ENCODE measurements at regions not wholly inside any gene's neighbourhood (a gene's known extent, or its start where the extent isn't known, plus 50 kb on each side); places are given as distances from the start of the nearest gene placed in this dataset.

- Mint-ChIP-seq H3K36me3 (ENCODE audit: low read depth, unreplicated experiment) (no peaks in the 10 kb centered on the region), H3K4me3 (ENCODE audit: unreplicated experiment) (no peak overlapping the region)
- DNase-seq (ENCODE audit: low spot score): no peak
Measured at GRCh38 chr1:234906654-234907053, 222.0 kb downstream of the TOMM20 start.

GRCh38 chr1:234902774-234903547, 225.7 kb downstream of the TOMM20 start:
- no peak overlapping the region for H3K4me3 Mint-ChIP-seq (ENCODE audit: unreplicated experiment)
- TF ChIP-seq CTCF (IDR thresholded peaks at IDR 0.05; ENCODE audit: unreplicated experiment): no peak

More at GRCh38 chr1:234906654-234907053, 222.0 kb downstream of the TOMM20 start:
- no peak overlapping the region for H3K27ac Mint-ChIP-seq (ENCODE audit: unreplicated experiment)
- H3K27me3 Mint-ChIP-seq (ENCODE audit: unreplicated experiment): peaks cover 7% of the 10 kb centered on the region
- H3K4me1 Mint-ChIP-seq (ENCODE audit: unreplicated experiment): peaks cover 30% of the 10 kb centered on the region
- TF ChIP-seq CTCF (IDR thresholded peaks at IDR 0.05; ENCODE audit: unreplicated experiment): no peak
- no peaks in the 10 kb centered on the region for H3K9me3 Mint-ChIP-seq (ENCODE audit: unreplicated experiment)

GRCh38 chr1:234901491-234902049, 227.1 kb downstream of the TOMM20 start:
- H3K27ac Mint-ChIP-seq (ENCODE audit: unreplicated experiment): peak overlapping the region; percentile 85
- peaks cover 10% of the 10 kb centered on the region for H3K27me3 Mint-ChIP-seq (ENCODE audit: unreplicated experiment)
- DNase-seq (ENCODE audit: low spot score): no peak
- no peaks in the 10 kb centered on the region for H3K9me3 Mint-ChIP-seq (ENCODE audit: unreplicated experiment)
- H3K4me1 Mint-ChIP-seq (ENCODE audit: unreplicated experiment): peaks cover 16% of the 10 kb centered on the region
- no peaks in the 10 kb centered on the region for H3K36me3 Mint-ChIP-seq (ENCODE audit: low read depth, unreplicated experiment)
- no peak for TF ChIP-seq CTCF (IDR thresholded peaks at IDR 0.05; ENCODE audit: unreplicated experiment)
- no peak overlapping the region for H3K4me3 Mint-ChIP-seq (ENCODE audit: unreplicated experiment)

More at GRCh38 chr1:234902774-234903547, 225.7 kb downstream of the TOMM20 start:
- no peak overlapping the region for H3K27ac Mint-ChIP-seq (ENCODE audit: unreplicated experiment)
- H3K36me3 Mint-ChIP-seq (ENCODE audit: low read depth, unreplicated experiment): no peaks in the 10 kb centered on the region
- H3K9me3 Mint-ChIP-seq (ENCODE audit: unreplicated experiment): no peaks in the 10 kb centered on the region
- H3K27me3 Mint-ChIP-seq (ENCODE audit: unreplicated experiment): peaks cover 13% of the 10 kb centered on the region
- peaks cover 20% of the 10 kb centered on the region for H3K4me1 Mint-ChIP-seq (ENCODE audit: unreplicated experiment)
- no peak for DNase-seq (ENCODE audit: low spot score)

- Mint-ChIP-seq H3K27ac (ENCODE audit: unreplicated experiment) (peak overlapping the region; percentile 28), H3K27me3 (ENCODE audit: unreplicated experiment) (peaks cover 8% of the 10 kb centered on the region), H3K36me3 (ENCODE audit: low read depth, unreplicated experiment) (no peaks in the 10 kb centered on the region), H3K4me3 (ENCODE audit: unreplicated experiment) (no peak overlapping the region), H3K4me1 (ENCODE audit: unreplicated experiment) (peaks cover 14% of the 10 kb centered on the region), H3K9me3 (ENCODE audit: unreplicated experiment) (no peaks in the 10 kb centered on the region)
- DNase-seq (ENCODE audit: low spot score): no peak
- no peak for TF ChIP-seq CTCF (IDR thresholded peaks at IDR 0.05; ENCODE audit: unreplicated experiment)
Measured at GRCh38 chr1:234900595-234900994, 228.0 kb downstream of the TOMM20 start.

GRCh38 chr1:234899730-234900072, 228.9 kb downstream of the TOMM20 start:
- Mint-ChIP-seq H3K9me3 (ENCODE audit: unreplicated experiment) (no peaks in the 10 kb centered on the region), H3K27me3 (ENCODE audit: unreplicated experiment) (peaks cover 8% of the 10 kb centered on the region), H3K27ac (ENCODE audit: unreplicated experiment) (no peak overlapping the region), H3K4me3 (ENCODE audit: unreplicated experiment) (no peak overlapping the region), H3K4me1 (ENCODE audit: unreplicated experiment) (peaks cover 16% of the 10 kb centered on the region), H3K36me3 (ENCODE audit: low read depth, unreplicated experiment) (no peaks in the 10 kb centered on the region)
- no peak for DNase-seq (ENCODE audit: low spot score)
- no peak for TF ChIP-seq CTCF (IDR thresholded peaks at IDR 0.05; ENCODE audit: unreplicated experiment)
